ENCODE measurements at regions not wholly inside any gene's neighbourhood (a gene's known extent, or its start where the extent isn't known, plus 50 kb on each side); places are given as distances from the start of the nearest gene placed in this dataset.
"Not testable (repeated sequence)": the region's sequence is repeated elsewhere in the genome, so short reads cannot be mapped to it uniquely, and the experiment has no call there.

- no peak overlapping the region for H3K27ac ChIP-seq (replicated peaks)
- no peak for DNase-seq (ENCODE audit: low read depth in 1 of 2, low spot score in 1 of 2)
- no peak for TF ChIP-seq GABPA (IDR thresholded peaks at IDR 0.05; ENCODE audit: low read depth)
- TF ChIP-seq REST (IDR thresholded peaks at IDR 0.05; ENCODE audit: insufficient replicate concordance, low read depth): no peak
- TF ChIP-seq POLR2AphosphoS5 (IDR thresholded peaks at IDR 0.05; ENCODE audit: low read depth): no peak
- no peak for TF ChIP-seq SPI1 (IDR thresholded peaks at IDR 0.05; ENCODE audit: borderline replicate concordance, low read depth)
- H3K4me3 ChIP-seq (replicated peaks; ENCODE audit: insufficient read depth, low read length): no peak overlapping the region
- H3K27me3 ChIP-seq (ENCODE audit: insufficient read depth, poor library complexity, severe bottlenecking): no peaks in the 10 kb centered on the region
Measured at GRCh38 chr14:53838374-53838773, 118.3 kb downstream of the BMP4 start.

GRCh38 chr14:53837656-53838055 is 119.0 kb downstream of the BMP4 start:
- H3K27ac ChIP-seq (replicated peaks); DNase-seq (ENCODE audit: low read depth in 1 of 2, low spot score in 1 of 2); H3K27me3 ChIP-seq (ENCODE audit: insufficient read depth, poor library complexity, severe bottlenecking); H3K4me3 ChIP-seq (replicated peaks; ENCODE audit: insufficient read depth, low read length): not testable (repeated sequence)

GRCh38 chr14:53836551-53836950 is 120.1 kb downstream of the BMP4 start:
- Histone ChIP-seq H3K4me3 (replicated peaks; ENCODE audit: insufficient read depth, low read length) (no peak overlapping the region), H3K27me3 (ENCODE audit: insufficient read depth, poor library complexity, severe bottlenecking) (no peaks in the 10 kb centered on the region), H3K27ac (replicated peaks) (no peak overlapping the region)
- TF ChIP-seq GABPA (IDR thresholded peaks at IDR 0.05; ENCODE audit: low read depth) (no peak), CTCF (IDR thresholded peaks at IDR 0.05; ENCODE audit: insufficient read depth, low read length) (no peak), REST (IDR thresholded peaks at IDR 0.05; ENCODE audit: insufficient replicate concordance, low read depth) (no peak), POLR2AphosphoS5 (IDR thresholded peaks at IDR 0.05; ENCODE audit: low read depth) (no peak), SPI1 (IDR thresholded peaks at IDR 0.05; ENCODE audit: borderline replicate concordance, low read depth) (no peak)
- DNase-seq (ENCODE audit: low read depth in 1 of 2, low spot score in 1 of 2): no peak

- no peak overlapping the region for H3K27ac ChIP-seq (replicated peaks)
- H3K27me3 ChIP-seq (ENCODE audit: insufficient read depth, poor library complexity, severe bottlenecking): no peaks in the 10 kb centered on the region
- H3K4me3 ChIP-seq (replicated peaks; ENCODE audit: insufficient read depth, low read length): no peak overlapping the region
- no peak for DNase-seq (ENCODE audit: low read depth in 1 of 2, low spot score in 1 of 2)
- TF ChIP-seq SPI1 (IDR thresholded peaks at IDR 0.05; ENCODE audit: borderline replicate concordance, low read depth) (no peak), GABPA (IDR thresholded peaks at IDR 0.05; ENCODE audit: low read depth) (no peak), REST (IDR thresholded peaks at IDR 0.05; ENCODE audit: insufficient replicate concordance, low read depth) (no peak), POLR2AphosphoS5 (IDR thresholded peaks at IDR 0.05; ENCODE audit: low read depth) (no peak), CTCF (IDR thresholded peaks at IDR 0.05; ENCODE audit: insufficient read depth, low read length) (no peak)
Measured at GRCh38 chr14:53828820-53829219, 127.8 kb downstream of the BMP4 start.

Measured in HL-60 (cell line).